GM18861 (cell line): ENCODE measurements at regions not wholly inside any gene's neighbourhood (a gene's known extent, or its start where the extent isn't known, plus 50 kb on each side); places are given as distances from the start of the nearest gene placed in this dataset.
A peak's percentile ranks its signal among the peaks of the same experiment; 100 is the strongest.

Experiments
- ATAC-seq: cut with Tn5 transposase; IDR thresholded peaks from one replicate; pipeline ENCODE4 v1.9.1; 2021; ENCODE audit not compliant: unreplicated experiment

- no peak for ATAC-seq
Measured at GRCh38 chr7:113715981-113716856, 202.6 kb downstream of the PPP1R3A start.

DNA sequence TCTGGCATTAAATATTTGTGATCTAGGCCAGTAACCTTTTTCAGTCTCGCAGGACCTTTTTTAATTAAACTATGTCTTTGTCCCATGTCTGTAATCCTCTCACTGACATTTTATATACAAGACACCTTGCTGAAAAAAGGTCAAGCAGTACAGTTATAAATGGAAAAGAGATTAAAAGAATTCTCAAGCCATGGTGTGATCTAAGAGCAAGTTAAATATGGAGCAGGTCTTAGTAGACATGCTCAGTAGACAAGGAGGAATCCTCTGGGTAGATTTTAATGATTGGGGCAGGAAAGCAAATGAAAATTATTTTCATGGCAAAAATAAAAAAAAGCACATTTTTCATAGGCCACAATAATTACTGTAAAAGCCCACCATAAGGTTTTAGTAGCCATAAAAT, 203.5 kb downstream of the PPP1R3A start:
- ATAC-seq: no peak

DNA sequence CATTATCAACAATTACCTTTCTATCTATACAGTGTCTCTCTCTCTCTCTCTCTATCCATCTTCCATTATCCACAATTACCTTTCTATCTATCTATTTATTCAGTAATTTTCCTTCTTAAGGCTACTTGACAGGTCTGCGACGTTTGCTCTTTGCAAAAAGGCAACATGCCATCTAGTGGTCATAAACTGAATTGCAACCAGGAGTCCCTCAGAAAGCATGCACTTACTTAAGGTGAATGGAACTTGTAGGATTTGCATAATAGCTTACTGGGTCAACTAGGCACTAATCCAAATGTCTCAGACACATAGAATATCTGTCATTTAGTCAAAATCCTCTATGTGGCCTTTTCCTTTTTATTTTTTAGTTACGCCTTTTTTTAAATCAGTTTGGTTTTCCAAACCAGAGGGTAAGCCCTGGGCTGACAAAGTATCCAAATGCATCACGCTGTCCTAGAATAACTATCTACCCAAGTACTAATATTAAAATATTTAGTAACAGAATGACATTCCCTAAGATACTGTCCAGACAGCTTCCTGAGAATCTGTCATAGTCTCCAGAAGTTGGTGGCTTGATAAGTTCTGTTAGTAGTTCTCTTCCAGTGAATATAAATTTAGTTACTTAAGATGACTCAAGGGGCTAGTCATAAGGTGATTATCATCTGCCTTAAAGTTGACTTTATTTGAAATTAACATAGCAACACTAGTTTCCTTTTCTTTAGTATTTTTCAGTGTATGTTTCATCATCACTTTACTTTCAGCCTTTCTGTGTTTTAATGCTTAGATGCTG, 208.3 kb downstream of the PPP1R3A start:
- peak; percentile 99 for ATAC-seq

GRCh38 chr7:113705439-113705838, 213.4 kb downstream of the PPP1R3A start:
- no peak for ATAC-seq

DNA sequence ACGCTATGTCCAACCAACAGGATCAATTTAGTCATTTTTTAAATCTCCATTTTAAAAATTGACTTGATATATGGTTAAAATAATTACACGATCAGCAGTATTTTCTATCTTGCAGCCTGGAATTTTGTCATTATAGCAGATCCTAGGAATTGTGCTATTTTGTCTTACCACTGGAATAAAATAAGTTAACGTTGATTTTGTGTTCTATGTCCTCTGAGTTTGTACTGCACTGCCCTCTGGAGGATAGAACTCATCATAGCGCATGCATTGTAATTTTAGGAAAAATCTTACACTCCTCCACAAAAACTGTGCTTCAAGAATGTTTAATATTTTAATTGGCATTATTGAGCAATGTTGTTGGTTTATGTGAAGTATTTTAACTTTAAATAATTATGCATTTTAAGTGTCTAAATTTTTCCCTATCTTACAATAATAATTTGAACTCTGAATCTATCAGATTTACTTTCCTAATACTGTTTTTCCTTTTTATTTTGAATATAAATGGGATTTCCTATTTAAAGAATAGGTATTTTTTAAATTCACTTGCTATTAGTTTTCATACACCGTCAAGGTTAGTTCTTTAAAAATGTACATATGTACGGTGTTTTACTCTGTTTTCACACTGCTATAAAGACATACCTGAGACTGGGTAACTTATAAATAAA, 220.1 kb downstream of the PPP1R3A start:
- no peak for ATAC-seq

DNA sequence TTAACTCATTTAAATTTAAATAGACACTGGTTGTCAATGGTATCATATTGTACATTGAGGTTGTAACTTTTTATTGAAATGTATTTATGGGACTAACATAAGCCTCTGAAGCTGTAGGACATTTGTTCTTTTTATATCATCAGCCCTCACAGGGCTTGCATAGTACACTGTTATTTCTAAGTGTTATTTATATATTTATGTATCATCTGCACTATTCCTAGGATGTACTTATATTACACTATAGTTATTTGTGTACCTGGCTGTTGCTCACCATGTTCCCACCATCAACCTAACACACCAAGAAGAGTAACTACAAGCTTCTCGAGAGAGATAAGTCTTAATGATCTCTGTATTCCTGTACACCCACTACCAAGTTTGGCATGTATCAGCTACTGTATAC, 224.7 kb downstream of the PPP1R3A start:
- ATAC-seq: no peak

- no peak for ATAC-seq
Measured at GRCh38 chr7:113684165-113684564, 234.6 kb downstream of the PPP1R3A start.

DNA sequence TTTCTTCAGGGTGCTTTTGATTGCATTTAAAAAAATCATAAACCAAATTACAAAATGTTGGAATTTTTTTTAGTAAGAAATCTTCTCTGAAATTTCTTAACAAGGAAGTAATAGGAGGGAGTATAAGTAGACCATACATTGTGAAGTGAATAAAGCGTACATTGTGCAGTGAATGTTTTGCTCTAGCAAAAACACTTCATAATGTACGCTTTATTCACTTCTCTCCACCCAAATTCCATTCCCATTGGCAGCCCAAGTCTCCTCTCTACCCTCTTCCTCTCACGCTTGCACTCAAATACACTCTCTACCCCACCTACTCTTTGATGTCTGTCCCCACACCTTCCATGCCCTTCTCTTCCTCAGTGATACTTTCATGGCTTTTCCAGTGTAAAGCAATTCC, 241.0 kb downstream of the PPP1R3A start:
- ATAC-seq: no peak

DNA sequence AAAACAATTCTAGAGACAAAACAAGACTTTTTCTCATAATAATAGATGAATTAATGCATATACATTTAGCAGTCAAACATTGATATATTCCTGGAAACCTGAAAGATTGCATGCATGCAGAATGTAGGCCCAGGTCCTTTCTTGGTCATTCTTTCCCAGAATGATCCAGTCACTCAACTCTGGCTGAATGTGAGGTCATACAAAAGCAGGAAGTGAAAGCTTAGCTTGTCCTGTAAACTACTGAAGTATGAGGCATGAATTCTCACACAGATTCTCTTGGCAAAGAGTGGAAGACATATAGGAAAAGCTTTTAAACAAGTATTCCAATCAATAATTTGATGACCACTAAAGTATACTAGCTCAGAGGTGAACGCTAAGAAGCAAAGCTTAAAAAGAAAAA, 253.9 kb downstream of the PPP1R3A start:
- no peak for ATAC-seq

DNA sequence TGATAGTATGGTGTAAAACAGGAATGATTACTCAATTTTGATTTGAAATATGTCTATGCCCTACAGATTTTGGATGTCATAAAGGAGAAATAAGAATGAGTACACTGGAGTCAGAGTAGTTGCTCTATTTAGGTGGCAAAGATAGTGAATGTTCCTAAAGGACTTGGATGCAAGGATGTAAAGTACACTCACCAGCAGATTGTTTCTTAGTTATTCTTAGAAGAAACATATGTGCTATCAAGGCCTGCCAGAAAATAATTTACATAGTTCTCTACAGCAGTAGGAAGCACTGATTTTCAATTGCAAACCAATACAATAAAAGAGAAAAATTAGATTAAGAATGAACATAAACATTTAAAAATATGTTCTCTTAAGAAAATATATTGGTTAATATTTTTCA, 259.4 kb downstream of the PPP1R3A start:
- no peak for ATAC-seq

DNA sequence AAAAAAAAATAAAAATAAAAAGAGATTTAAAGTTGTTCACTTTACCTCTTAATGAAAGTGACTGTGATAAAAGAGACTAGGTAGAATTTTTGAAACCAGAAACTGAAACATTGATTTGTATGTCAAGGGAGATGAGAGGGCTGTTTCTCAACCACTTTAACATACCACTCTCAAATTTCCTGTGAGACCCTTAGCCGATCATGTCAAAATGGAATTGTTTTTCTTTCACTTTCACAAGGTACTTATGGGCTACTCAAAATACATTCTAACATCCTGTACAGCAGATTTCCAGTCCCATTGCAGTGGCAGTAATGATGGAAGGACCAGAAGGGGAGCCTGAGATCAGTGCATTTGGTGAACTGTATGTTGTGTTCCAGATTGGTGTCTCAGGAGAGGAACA, 261.2 kb downstream of the PPP1R3A start:
- peak; percentile 62 for ATAC-seq

DNA sequence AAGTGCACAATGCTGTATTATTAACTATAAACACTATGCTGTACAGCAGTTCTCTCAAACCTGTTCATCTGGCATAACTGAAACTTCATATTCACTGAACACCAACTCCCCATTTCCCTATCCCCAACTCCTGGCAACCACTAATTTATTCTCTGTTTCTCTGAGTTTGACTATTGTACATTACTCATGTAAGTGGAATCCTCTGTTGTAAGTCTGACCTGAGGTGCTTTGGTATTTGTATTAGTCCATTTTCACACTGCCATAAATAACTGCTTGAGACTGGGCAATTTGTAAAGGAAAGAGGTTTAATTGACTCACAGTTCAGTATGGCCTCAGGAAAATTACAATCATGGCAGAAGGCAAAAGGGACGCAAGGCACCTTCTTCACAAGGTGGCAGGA, 266.3 kb downstream of the PPP1R3A start:
- no peak for ATAC-seq

DNA sequence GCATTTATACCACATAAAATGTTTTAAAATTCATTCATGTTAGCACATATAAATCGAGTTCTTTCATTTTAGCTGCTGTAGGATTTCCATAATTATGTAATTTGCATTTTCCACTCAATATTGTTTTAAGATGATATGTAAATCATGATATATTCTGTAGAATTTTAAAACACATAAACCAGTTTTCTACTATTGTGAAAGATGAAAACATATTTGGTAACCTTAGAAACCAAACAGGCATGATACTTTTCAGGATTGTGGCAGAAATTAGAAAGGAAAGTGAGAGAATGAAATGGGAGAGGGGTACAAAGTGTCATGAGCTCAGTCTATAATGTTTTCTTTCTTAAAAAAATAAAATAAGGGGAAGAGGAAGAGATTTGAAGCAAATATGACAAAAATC, 269.3 kb downstream of the PPP1R3A start:
- no peak for ATAC-seq

DNA sequence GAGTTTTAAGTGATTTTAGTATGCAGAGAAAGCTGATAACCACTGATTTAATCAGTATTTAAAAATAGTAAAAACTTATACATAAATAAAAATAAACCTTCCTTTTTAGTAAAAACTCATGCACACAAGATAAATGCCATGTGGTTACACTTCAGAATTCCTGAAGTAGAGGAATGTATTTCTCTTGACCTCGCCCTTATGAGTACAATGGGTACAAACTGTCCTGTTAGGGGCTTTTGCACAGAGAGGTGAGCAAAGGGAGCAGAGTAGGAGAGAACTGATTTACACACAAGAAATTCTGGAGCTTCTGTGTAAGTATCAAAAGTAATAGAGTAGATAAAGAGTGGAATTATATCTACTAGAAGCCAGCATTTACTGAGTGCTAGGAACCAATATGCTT, 279.6 kb downstream of the PPP1R3A start:
- ATAC-seq: no peak

DNA sequence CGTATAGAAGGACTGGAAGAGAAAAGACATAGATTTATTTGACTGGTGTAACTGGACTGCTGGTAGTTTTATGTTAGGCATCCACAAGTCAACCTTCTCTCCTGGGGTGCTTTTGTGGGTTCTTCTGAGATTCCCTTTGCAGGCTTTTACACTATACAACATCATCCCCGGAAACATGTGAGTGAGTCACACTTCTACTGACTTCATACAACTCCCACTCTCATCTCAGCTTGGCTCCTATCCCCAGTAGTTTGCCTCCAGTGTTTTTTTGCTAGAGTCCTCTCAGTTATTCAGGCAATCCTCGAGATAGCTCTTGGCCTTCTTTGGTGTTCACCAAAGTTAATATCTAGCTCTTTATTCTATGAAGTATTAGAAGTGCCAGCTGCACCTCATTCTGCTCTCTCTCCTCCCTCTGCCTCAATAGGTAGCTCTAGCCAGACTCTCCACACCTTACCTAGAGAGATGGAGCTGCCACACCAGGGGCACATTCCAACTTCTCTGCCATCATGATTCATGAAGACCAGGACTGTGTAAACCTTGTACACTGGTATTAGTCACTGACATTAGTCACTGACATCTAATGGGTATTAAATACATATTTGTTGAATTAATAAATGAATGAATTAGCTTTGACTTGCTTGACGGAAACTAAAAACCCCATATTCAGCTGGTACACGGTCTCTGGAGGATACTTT, 281.9 kb downstream of the PPP1R3A start:
- no peak for ATAC-seq

DNA sequence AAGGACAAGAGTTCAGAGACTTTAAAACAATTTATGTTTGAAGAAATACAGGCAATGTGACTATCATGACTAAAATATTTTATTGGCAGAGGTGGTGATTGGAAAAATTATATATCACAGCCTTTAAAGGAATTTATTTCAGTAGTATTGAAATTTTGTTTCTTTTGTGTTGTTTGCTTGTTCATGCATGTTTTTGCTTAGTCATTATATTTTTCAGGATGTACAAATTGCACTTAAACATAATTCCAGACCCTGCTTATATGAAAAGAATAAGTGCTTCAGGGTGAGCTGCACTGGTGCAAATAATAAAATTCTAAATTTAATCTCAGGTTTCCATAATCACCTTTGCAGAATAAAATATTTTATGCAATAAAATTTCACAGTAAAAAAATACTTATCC, 283.3 kb downstream of the PPP1R3A start:
- ATAC-seq: no peak

DNA sequence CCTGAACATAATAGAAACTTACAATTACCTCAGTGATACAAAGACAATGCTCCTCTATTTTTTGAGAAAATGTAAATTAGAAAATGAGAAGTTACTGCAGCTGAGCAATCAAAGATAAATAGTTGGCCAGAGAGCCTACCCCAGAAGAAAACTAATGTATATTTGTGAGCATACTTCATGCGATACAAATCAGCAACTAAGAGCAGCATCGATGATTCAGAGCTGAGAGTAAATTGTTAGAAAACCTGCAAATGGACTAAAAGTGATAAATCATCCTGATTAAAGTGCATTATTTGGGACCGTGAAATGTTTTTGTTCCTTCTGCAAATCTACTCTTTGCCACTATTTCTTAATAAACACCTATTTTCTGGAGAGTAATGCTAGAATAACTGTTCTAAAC, 285.7 kb downstream of the PPP1R3A start:
- no peak for ATAC-seq

DNA sequence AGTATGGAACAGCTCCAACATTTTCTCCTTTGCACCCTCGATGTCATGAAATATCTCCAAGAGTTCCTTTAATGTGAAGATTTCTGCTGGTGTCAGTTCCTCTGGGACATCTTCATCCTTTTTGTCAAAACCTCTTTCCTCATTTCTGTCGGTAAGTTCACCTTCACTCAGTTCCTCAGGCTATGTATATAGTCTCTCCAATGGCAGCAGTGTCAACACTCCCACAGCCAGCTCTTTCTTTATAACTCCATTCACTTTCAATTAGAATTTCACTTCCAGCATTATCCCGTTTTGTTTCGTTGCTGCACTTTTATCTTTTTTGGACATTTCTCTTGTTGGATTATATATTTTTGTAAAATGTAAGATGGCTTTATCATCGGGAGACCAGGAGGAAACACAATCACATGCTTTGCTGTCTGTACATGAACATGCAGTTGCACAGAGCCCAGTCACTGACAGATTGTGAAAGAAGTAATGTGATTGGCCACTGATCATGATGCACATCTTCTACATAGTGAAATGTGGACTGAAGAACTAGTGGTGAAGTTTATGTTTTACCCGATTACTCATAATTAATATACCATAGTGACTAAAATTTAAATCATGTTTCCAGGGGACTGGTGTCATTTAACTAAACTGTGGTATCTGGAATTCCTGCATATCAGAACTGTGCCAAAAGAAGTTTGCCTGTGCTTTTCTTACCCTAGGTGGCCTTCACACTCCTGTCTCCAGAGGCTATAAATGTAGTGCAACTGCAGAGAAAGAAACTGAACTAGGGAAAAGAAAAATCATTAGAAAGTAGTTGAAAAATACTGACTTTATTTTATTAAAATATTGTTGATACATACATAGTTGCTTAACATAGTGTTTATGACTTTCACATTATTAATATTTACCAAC, 289.6 kb downstream of the PPP1R3A start:
- no peak for ATAC-seq

DNA sequence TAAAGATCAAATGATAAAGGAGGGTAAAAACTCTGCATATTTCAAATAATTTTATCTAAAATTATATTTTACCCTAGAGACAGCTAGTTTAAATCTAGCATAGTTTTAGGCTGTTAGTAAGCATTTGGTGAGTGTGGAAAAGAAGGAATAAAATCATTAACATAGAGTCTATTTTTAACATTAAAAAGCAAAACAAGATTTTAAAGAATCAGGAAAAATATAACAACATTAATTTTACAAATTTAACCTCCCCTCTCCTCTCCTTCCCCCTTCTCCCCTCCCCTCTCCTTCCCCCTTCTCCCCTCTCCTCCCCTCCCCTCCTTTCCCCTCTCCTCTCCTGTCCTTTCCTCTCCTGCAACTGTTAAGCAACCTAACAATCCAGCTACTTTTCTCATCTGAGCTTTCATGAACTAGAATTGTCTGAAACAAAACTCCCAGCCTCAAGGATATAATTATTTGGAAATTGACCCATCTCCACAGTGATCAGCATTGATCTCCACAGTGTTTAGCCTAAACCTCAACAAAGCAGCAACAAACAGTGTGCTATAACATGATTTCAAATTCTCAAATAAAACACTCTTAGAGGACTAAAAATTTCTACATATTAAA, 293.2 kb downstream of the PPP1R3A start:
- ATAC-seq: no peak

GRCh38 chr7:113622796-113623195, 296.0 kb downstream of the PPP1R3A start:
- no peak for ATAC-seq
